Gastrocnemius medialis (tissue), 4 donors: ENCODE measurements at regions not wholly inside any gene's neighbourhood (a gene's known extent, or its start where the extent isn't known, plus 50 kb on each side); places are given as distances from the start of the nearest gene placed in this dataset.
A peak's percentile ranks its signal among the peaks of the same experiment; 100 is the strongest.

ENCODE experiments used
- ATAC-seq, 2 donors: fragments of 150-250 bp; one replicate each; pipeline ENCODE4 v1.9.1; 2016
- DNase-seq, 2 donors: peaks; one replicate each; pipeline ENCODE4 v3.0.0-alpha.2; 2019
- H3K27ac ChIP-seq, 4 donors: fragments of 200-600 bp; sonication (generic); 1 replicate in 1 of 4; 2 replicates in 3 of 4; pipeline ENCODE4 v1.5.1; 2016 to 2018; ENCODE audit warnings: mild to moderate bottlenecking in 2 of 4, moderate library complexity in 1 of 4
- H3K27me3 ChIP-seq, 3 donors: fragments of 200-600 bp; sonication (generic) in 2 of 3; 1 replicate in 1 of 3; 2 replicates in 2 of 3; pipeline versions ENCODE4 v1.5.1 to v1.6.0; 2016 to 2019; ENCODE audit warnings: mild to moderate bottlenecking in 1 of 3, moderate library complexity in 1 of 3
- H3K36me3 ChIP-seq, 2 donors: fragments of 200-600 bp; sonication (generic) in 1 of 2; one replicate each; pipeline ENCODE4 v1.5.1; 2017 to 2018
- H3K4me1 ChIP-seq, 2 donors: fragments of 200-600 bp; sonication (generic) in 1 of 2; one replicate each; pipeline ENCODE4 v1.5.1; 2016 to 2017; ENCODE audit warnings: mild to moderate bottlenecking in 2 of 2
- H3K4me3 ChIP-seq, 4 donors: fragments of 200-600 bp; sonication (generic) in 3 of 4; 1 replicate in 1 of 4; 2 replicates in 3 of 4; pipeline ENCODE4 v1.5.1; 2016 to 2019; ENCODE audit warnings: mild to moderate bottlenecking in 2 of 4
- H3K9me3 ChIP-seq, 3 donors: fragments of 200-600 bp; sonication (generic) in 2 of 3; 1 replicate in 1 of 3; 2 replicates in 2 of 3; pipeline ENCODE4 v1.5.1; 2016 to 2019
- POLR2A ChIP-seq, 2 donors: fragments of 450-650 bp; IDR thresholded peaks; one replicate each; pipeline ENCODE4 v1.6.1; 2017; ENCODE audit warnings: antibody characterized with exemption in 2 of 2, mild to moderate bottlenecking in 2 of 2, moderate library complexity in 2 of 2
- in situ Hi-C, 4 donors: fragments of 200-750 bp; cut with MboI; loops; one replicate each; pipeline versions ENCODE4 v1.15.0 to v1.8.0; 2017; ENCODE audit warnings: low sequenced_read_pairs in 4 of 4
- intact Hi-C: fragments of 100-400 bp; cut with DNase I; formaldehyde crosslinking; loops from one replicate; pipeline ENCODE4 v1.15.1; 2023; ENCODE audit warnings: low total_unique reads
- TF ChIP-seq, protein P1 (sequence below), 5 experiments: fragments of 450-650 bp in 3 of 5; fragments of 200-600 bp in 2 of 5; sonication (generic) in 2 of 5; IDR thresholded peaks in 4 of 5; conservative IDR thresholded peaks in 1 of 5; 1 replicate in 4 of 5; 2 replicates in 1 of 5; pipeline ENCODE4 v1.5.1; 2016 to 2019; ENCODE audit warnings: antibody characterized with exemption in 5 of 5, mild to moderate bottlenecking in 3 of 5, moderate library complexity in 3 of 5

DNA sequence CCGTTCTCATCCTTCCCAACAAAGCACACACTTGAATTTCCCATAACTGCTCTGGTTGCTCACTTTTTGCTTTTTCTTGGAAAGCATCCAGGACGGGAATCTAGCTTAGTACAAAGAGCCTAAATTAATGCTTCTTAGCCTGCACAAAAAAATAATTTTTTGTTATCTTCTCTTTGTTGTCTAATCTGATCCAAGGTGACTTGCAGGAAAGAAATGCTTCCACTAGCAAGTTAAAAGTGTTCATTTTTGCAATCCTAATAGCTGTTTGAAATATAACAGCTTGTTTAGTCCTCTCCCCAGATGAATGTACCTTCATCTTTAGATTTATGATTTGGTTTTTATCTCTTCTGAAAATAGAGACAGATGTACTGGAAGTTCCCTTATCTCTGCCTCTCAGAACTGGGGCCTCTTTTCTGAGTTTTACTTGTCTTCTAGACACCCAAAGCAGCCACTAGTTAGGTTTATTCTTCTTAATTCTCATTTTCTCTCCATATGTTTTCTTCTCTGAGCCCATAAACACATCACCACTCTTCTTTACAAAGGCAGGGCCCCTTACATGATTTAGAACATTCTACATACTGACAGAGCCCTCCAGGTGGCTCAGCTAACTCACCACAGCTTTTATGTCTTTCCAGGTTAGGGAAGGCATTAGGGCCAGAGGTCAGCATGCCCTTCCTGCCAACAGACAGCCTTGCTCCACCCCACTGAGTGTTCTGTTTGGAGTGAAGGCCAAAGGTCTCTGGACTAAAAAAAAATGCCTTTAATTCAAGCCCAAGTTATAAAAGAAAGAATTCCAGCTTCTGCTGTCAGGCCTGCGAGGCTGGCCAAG, 74.7 kb upstream of the MAP4K3 start:
- ATAC-seq (no peak), DNase-seq (no peak)
- TF ChIP-seq POLR2A (IDR thresholded peaks at IDR 0.05), result no peak
- TF ChIP-seq, protein P1, sequence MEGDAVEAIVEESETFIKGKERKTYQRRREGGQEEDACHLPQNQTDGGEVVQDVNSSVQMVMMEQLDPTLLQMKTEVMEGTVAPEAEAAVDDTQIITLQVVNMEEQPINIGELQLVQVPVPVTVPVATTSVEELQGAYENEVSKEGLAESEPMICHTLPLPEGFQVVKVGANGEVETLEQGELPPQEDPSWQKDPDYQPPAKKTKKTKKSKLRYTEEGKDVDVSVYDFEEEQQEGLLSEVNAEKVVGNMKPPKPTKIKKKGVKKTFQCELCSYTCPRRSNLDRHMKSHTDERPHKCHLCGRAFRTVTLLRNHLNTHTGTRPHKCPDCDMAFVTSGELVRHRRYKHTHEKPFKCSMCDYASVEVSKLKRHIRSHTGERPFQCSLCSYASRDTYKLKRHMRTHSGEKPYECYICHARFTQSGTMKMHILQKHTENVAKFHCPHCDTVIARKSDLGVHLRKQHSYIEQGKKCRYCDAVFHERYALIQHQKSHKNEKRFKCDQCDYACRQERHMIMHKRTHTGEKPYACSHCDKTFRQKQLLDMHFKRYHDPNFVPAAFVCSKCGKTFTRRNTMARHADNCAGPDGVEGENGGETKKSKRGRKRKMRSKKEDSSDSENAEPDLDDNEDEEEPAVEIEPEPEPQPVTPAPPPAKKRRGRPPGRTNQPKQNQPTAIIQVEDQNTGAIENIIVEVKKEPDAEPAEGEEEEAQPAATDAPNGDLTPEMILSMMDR (IDR thresholded peaks at IDR 0.05 in 4 of 5, conservative IDR thresholded peaks at IDR 0.05 in 1 of 5), result no peak
- Histone ChIP-seq H3K9me3 (no peaks in the 10 kb centered on the region), H3K36me3 (no peaks in the 10 kb centered on the region), H3K4me3 (no peak overlapping the region), H3K4me1 (peaks cover 37 to 66% of the 10 kb centered on the region in 2 donors), H3K27ac (peak overlapping the region; percentile 37 to 75 (median 57)), H3K27me3 (no peaks in the 10 kb centered on the region)
- intact Hi-C loops (loop anchor here (2.0 to 5.0 kb wide), 2 partner anchors 81 to 220 kb away; no protein-coding TSS in a partner anchor), in situ Hi-C loops (no loop called here)

DNA sequence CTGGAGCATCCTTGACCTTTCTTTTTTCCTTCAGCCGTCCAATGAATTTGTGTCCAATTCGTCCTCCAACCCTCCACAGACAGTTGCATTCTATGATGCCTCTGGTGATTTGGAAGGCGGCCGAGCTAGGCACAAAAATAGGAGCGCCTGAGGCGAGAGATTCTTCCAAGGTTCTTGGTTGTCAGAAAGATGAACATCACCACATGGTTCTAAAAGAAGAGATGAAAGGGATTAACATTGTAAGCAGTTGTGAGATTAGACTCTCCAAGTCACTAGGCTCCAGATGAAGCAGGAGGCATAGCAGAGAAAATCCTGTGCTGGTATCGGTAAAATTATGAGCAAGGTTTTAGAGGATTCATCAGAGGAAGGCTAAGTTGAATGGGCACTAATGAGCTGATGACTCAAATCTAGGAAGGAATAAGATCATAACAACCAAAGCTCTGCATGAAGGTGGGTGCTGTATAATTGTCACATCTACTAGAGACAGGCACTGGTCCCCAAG, 75.4 kb upstream of the MAP4K3 start:
- H3K9me3 ChIP-seq, result no peaks in the 10 kb centered on the region
- H3K27ac ChIP-seq, result peak overlapping the region; percentile 37 to 75 (median 57)
- H3K4me3 ChIP-seq, result no peak overlapping the region
- H3K27me3 ChIP-seq, result no peaks in the 10 kb centered on the region
- in situ Hi-C loops (no loop called here), intact Hi-C loops (loop anchor here (2.0 to 5.0 kb wide), 2 partner anchors 80 to 220 kb away; no protein-coding TSS in a partner anchor)
- H3K36me3 ChIP-seq, result no peaks in the 10 kb centered on the region
- ATAC-seq, result peak in 1 of 2 donors; percentile 51
- TF ChIP-seq POLR2A (IDR thresholded peaks at IDR 0.05), result no peak
- TF ChIP-seq, protein P1 (IDR thresholded peaks at IDR 0.05 in 4 of 5, conservative IDR thresholded peaks at IDR 0.05 in 1 of 5), result no peak
- DNase-seq, result peak; percentile 24 to 39
- peaks cover 43 to 73% of the 10 kb centered on the region in 2 donors for H3K4me1 ChIP-seq

DNA sequence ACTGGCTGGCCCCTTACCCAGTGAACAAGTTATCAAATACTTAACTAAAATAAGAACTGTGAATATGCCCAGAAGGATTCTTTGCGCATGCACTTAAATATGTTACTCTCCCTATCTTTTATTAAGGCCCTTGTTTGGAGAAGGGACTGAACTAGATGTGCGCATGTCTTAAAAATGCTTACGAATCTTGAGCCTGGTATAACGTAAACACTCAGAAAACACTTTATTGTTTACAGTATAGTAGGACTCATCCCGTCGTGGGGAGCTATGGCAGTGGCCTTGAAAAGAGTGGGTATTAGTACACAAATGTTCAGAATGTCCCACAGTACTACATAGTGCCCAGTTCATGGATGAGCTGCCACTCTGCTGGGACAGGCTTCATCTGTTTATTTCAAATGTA, 75.9 kb upstream of the MAP4K3 start:
- no peaks in the 10 kb centered on the region for H3K27me3 ChIP-seq
- H3K4me3 ChIP-seq, result no peak overlapping the region
- DNase-seq (no peak), ATAC-seq (no peak)
- no peaks in the 10 kb centered on the region for H3K9me3 ChIP-seq
- no peaks in the 10 kb centered on the region for H3K36me3 ChIP-seq
- intact Hi-C loops (loop anchor here (1.0 to 5.0 kb wide), 3 partner anchors 80 to 219 kb away; no protein-coding TSS in a partner anchor), in situ Hi-C loops (no loop called here)
- peaks cover 43 to 78% of the 10 kb centered on the region in 2 donors for H3K4me1 ChIP-seq
- TF ChIP-seq, protein P1 (IDR thresholded peaks at IDR 0.05 in 4 of 5, conservative IDR thresholded peaks at IDR 0.05 in 1 of 5), result no peak
- no peak for TF ChIP-seq POLR2A (IDR thresholded peaks at IDR 0.05)
- H3K27ac ChIP-seq, result peak overlapping the region; percentile 37 to 75 (median 57)

DNA sequence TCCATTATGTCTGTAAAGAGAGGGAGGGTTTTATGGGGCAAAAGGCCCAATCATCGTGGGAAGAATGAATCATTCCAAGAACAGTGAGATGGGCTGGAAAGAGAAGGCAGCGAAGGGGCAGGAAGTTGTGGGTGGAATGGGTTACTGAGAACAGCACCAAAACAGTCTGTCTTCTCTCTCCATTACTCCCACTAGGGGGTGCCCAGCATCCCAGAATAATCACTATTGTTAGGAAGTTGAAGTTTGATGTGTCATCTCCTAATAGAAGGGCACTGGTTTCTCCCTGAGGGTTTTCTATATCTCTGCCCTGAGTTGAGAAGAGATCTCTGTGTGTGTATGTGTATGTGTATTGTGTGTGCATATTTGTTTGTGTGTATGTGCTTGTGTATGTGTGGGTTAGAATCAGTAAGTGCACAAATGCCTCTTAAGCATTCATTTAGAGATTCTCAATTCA, 76.6 kb upstream of the MAP4K3 start:
- H3K27me3 ChIP-seq, result no peaks in the 10 kb centered on the region
- DNase-seq (peak; percentile 23 to 42), ATAC-seq (peak; percentile 50 to 79)
- H3K9me3 ChIP-seq, result no peaks in the 10 kb centered on the region
- no peak for TF ChIP-seq POLR2A (IDR thresholded peaks at IDR 0.05)
- TF ChIP-seq, protein P1 (IDR thresholded peaks at IDR 0.05 in 4 of 5, conservative IDR thresholded peaks at IDR 0.05 in 1 of 5), result peak; percentile 44 to 62 (median 50)
- peak overlapping the region; percentile 37 to 75 (median 57) for H3K27ac ChIP-seq
- in situ Hi-C loops (no loop called here), intact Hi-C loops (loop anchor here (1.0 to 5.0 kb wide), 3 partner anchors 79 to 219 kb away; no protein-coding TSS in a partner anchor)
- H3K36me3 ChIP-seq, result no peaks in the 10 kb centered on the region
- H3K4me1 ChIP-seq, result peaks cover 43 to 78% of the 10 kb centered on the region in 2 donors
- H3K4me3 ChIP-seq, result no peak overlapping the region
